ENCODE measurements at regions not wholly inside any gene's neighbourhood (a gene's known extent, or its start where the extent isn't known, plus 50 kb on each side); places are given as distances from the start of the nearest gene placed in this dataset.

DNA sequence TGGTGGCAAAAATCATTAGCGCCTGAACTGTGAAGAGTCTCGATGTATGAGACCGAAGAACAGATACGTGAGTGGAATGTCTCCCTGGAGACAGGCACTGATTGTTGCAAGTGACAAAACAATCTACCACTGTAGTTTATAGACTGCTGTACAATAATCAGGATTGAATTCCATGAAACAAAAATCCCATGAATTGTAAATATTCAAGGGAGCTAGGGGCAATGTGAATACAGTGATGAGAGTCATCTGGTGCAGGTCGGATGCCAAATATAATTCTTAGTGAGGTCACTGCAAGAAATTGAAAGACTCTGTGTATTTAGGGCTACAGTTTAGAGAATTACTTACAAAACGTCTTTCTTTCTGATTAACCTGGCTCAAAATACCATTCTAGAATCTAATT is 594.4 kb upstream of the VSTM2A start:
- H3K4me1 Mint-ChIP-seq (ENCODE audit: low read depth), result no peaks in the 10 kb centered on the region
- H3K36me3 Mint-ChIP-seq (ENCODE audit: insufficient read depth), result no peaks in the 10 kb centered on the region
- H3K4me3 Mint-ChIP-seq (ENCODE audit: low read depth), result no peak overlapping the region
- no peak for DNase-seq (ENCODE audit: low spot score, unreplicated experiment)
- H3K9me3 Mint-ChIP-seq (ENCODE audit: low read depth), result no peaks in the 10 kb centered on the region
- H3K27me3 Mint-ChIP-seq, result no peaks in the 10 kb centered on the region
- H3K27ac Mint-ChIP-seq, result no peak overlapping the region
- TF ChIP-seq, protein P1, sequence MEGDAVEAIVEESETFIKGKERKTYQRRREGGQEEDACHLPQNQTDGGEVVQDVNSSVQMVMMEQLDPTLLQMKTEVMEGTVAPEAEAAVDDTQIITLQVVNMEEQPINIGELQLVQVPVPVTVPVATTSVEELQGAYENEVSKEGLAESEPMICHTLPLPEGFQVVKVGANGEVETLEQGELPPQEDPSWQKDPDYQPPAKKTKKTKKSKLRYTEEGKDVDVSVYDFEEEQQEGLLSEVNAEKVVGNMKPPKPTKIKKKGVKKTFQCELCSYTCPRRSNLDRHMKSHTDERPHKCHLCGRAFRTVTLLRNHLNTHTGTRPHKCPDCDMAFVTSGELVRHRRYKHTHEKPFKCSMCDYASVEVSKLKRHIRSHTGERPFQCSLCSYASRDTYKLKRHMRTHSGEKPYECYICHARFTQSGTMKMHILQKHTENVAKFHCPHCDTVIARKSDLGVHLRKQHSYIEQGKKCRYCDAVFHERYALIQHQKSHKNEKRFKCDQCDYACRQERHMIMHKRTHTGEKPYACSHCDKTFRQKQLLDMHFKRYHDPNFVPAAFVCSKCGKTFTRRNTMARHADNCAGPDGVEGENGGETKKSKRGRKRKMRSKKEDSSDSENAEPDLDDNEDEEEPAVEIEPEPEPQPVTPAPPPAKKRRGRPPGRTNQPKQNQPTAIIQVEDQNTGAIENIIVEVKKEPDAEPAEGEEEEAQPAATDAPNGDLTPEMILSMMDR (IDR thresholded peaks at IDR 0.05; ENCODE audit: unreplicated experiment), result no peak

DNA sequence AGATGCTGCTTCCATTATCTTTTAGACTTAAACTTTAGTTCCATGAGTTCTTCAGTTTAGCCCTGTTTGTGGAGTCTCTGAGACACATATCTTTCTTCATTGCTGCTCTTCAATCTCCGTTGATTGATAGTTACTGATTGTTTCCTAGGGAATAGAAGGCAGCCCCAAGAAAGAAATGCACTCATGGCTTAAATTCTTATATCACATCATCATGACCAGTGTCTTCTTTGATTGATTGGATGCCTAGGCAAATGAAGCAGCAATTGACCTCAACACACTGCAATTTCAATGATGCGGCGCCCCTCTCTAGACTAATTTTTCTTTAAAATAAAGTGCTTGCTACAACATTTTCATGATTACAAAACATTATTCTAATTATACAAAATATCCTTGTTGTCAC is 576.5 kb upstream of the VSTM2A start:
- H3K9me3 Mint-ChIP-seq (ENCODE audit: low read depth), result peaks cover 6% of the 10 kb centered on the region
- TF ChIP-seq, protein P1 (IDR thresholded peaks at IDR 0.05; ENCODE audit: unreplicated experiment), result no peak

DNA sequence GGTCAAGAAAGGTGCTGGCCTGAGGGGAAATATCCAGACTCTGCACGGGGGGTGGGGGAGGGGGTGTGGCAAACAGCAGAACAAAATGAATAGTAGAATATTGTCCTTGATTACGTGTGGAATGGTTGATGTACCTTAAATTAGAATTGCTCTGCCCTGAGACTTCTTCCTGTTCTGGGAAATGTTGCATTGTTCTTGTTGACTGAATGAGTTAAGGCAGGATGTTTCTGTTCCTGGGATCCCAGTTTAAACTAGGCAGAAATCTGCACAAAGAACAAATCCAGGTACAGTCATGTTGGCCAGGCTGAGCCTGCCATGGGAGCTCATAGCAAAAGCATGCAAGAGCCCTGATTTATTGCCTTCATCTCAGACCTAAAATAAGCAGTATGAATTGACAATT is 558.7 kb upstream of the VSTM2A start:
- no peak for DNase-seq (ENCODE audit: low spot score, unreplicated experiment)
- Mint-ChIP-seq H3K9me3 (ENCODE audit: low read depth) (peaks cover 7% of the 10 kb centered on the region), H3K4me3 (ENCODE audit: low read depth) (no peak overlapping the region), H3K27ac (no peak overlapping the region), H3K27me3 (no peaks in the 10 kb centered on the region), H3K4me1 (ENCODE audit: low read depth) (no peaks in the 10 kb centered on the region), H3K36me3 (ENCODE audit: insufficient read depth) (no peaks in the 10 kb centered on the region)
- TF ChIP-seq, protein P1 (IDR thresholded peaks at IDR 0.05; ENCODE audit: unreplicated experiment), result no peak

More for the DNA sequence above, 576.5 kb upstream of the VSTM2A start:
- no peak overlapping the region for H3K4me3 Mint-ChIP-seq (ENCODE audit: low read depth)
- DNase-seq (ENCODE audit: low spot score, unreplicated experiment), result no peak
- no peak overlapping the region for H3K27ac Mint-ChIP-seq
- H3K36me3 Mint-ChIP-seq (ENCODE audit: insufficient read depth), result no peaks in the 10 kb centered on the region
- H3K4me1 Mint-ChIP-seq (ENCODE audit: low read depth), result no peaks in the 10 kb centered on the region
- H3K27me3 Mint-ChIP-seq, result no peaks in the 10 kb centered on the region

DNA sequence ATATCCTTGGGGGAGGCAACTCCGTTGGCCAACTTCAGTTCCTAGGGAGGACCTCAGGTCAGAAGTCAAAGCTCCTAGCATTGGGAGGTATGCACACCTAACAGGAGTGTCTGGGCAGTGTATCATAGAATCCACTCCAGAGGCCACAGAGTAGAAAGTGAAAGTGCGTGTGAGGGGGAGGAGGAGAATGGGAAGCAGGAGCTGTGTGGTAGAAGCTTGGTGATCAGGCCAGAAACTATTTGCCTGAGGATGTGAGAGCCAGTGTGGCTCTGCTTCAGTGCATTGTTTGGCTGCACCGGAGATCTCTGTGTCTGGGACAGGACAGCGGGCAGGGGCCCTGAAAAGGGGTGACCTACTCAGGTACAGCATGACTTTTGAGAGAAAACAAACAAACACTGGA is 557.4 kb upstream of the VSTM2A start:
- Mint-ChIP-seq H3K27me3 (no peaks in the 10 kb centered on the region), H3K4me3 (ENCODE audit: low read depth) (no peak overlapping the region), H3K4me1 (ENCODE audit: low read depth) (no peaks in the 10 kb centered on the region), H3K9me3 (ENCODE audit: low read depth) (peaks cover 7% of the 10 kb centered on the region), H3K36me3 (ENCODE audit: insufficient read depth) (no peaks in the 10 kb centered on the region), H3K27ac (no peak overlapping the region)
- DNase-seq (ENCODE audit: low spot score, unreplicated experiment), result no peak
- TF ChIP-seq, protein P1 (IDR thresholded peaks at IDR 0.05; ENCODE audit: unreplicated experiment), result no peak

DNA sequence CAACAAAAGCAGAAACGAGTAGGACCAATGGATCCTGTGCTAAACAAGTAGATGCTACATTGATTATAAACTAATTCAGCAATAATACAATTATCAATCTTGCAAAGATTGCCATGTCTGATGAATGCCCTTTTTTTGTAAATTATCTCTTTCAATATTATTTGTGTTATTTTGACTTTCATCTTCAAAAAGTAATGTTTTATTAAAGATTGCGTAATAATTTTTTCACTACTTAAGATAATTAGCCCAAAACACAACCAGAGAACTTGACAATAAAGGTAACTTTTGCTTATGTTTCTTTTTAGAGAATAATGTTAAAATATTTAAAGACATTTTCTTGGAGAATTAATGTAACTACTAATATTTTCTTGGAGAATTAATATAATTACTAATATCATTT is 553.8 kb upstream of the VSTM2A start:
- Mint-ChIP-seq H3K4me1 (ENCODE audit: low read depth) (no peaks in the 10 kb centered on the region), H3K27ac (no peak overlapping the region), H3K27me3 (no peaks in the 10 kb centered on the region), H3K9me3 (ENCODE audit: low read depth) (no peaks in the 10 kb centered on the region), H3K36me3 (ENCODE audit: insufficient read depth) (no peaks in the 10 kb centered on the region), H3K4me3 (ENCODE audit: low read depth) (no peak overlapping the region)
- no peak for DNase-seq (ENCODE audit: low spot score, unreplicated experiment)
- TF ChIP-seq, protein P1 (IDR thresholded peaks at IDR 0.05; ENCODE audit: unreplicated experiment), result no peak

Data from progenitor cell of endocrine pancreas (in vitro differentiated cells).